HepG2 (cell line): ENCODE measurements at regions not wholly inside any gene's neighbourhood (a gene's known extent, or its start where the extent isn't known, plus 50 kb on each side); places are given as distances from the start of the nearest gene placed in this dataset.

Experiments used
- ARHGAP35 ChIP-seq: sonication (generic); formaldehyde crosslinking; IDR thresholded peaks from 2 replicates; pipeline ENCODE4 v1.9.0; 2022; ENCODE audit warnings: mild to moderate bottlenecking, inconsistent platforms, moderate library complexity, missing genetic modification reagents, borderline replicate concordance
- CREM ChIP-seq, 2 experiments: sonication (generic) in 1 of 2; formaldehyde crosslinking in 1 of 2; IDR thresholded peaks; 2 replicates each; pipeline versions ENCODE4 v1.4.0 to v1.6.1; 2016 to 2020; ENCODE audit warnings: antibody characterized with exemption in 1 of 2, mild to moderate bottlenecking in 1 of 2, missing genetic modification reagents in 1 of 2
- NFIC ChIP-seq: IDR thresholded peaks from 2 replicates; pipeline ENCODE4 v1.6.1; 2012; ENCODE audit warnings: mild to moderate bottlenecking, low read length, inconsistent platforms
- NR2F2 ChIP-seq: IDR thresholded peaks from 2 replicates; pipeline ENCODE4 v1.6.1; 2012; ENCODE audit warnings: low read depth, inconsistent platforms, borderline replicate concordance
- PRDM15 ChIP-seq: sonication (generic); formaldehyde crosslinking; IDR thresholded peaks from 2 replicates; pipeline ENCODE4 v1.4.0; 2020; ENCODE audit warnings: missing genetic modification reagents
- TCF12 ChIP-seq, 2 experiments: fragments of 450-650 bp in 1 of 2; sonication (generic) in 1 of 2; formaldehyde crosslinking in 1 of 2; IDR thresholded peaks; 2 replicates each; pipeline versions ENCODE4 v1.6.1 to v1.8.0; 2017 to 2022; ENCODE audit warnings: antibody characterized with exemption in 1 of 2, mild to moderate bottlenecking in 1 of 2, missing genetic modification reagents in 1 of 2, moderate library complexity in 1 of 2
- THAP9 ChIP-seq: sonication (generic); formaldehyde crosslinking; IDR thresholded peaks from 2 replicates; pipeline ENCODE4; 2020; ENCODE audit warnings: missing genetic modification reagents, mild to moderate bottlenecking, borderline replicate concordance
- ZNF101 ChIP-seq: sonication (generic); formaldehyde crosslinking; IDR thresholded peaks from 2 replicates; pipeline ENCODE4 v1.4.0; 2020; ENCODE audit warnings: mild to moderate bottlenecking, low read depth, missing genetic modification reagents, borderline replicate concordance
- ZNF383 ChIP-seq: sonication (generic); formaldehyde crosslinking; IDR thresholded peaks from 2 replicates; pipeline ENCODE4 v1.4.0; 2020; ENCODE audit warnings: missing genetic modification reagents, mild to moderate bottlenecking, borderline replicate concordance
- ZNF496 ChIP-seq: sonication (generic); formaldehyde crosslinking; IDR thresholded peaks from 2 replicates; pipeline ENCODE4 v1.8.1; 2023; ENCODE audit warnings: mild to moderate bottlenecking, moderate library complexity, missing genetic modification reagents; ENCODE audit not compliant: insufficient replicate concordance
- ZNF547 ChIP-seq: sonication (generic); formaldehyde crosslinking; IDR thresholded peaks from 2 replicates; pipeline ENCODE4 v1.5.1; 2020; ENCODE audit warnings: mild to moderate bottlenecking, missing genetic modification reagents
- ZNF570 ChIP-seq: sonication (generic); formaldehyde crosslinking; IDR thresholded peaks from 2 replicates; pipeline ENCODE4 v1.4.0; 2020; ENCODE audit warnings: mild to moderate bottlenecking, missing genetic modification reagents, borderline replicate concordance
- ZNF609 ChIP-seq: sonication (generic); formaldehyde crosslinking; IDR thresholded peaks from 2 replicates; pipeline ENCODE4 v1.4.0; 2020; ENCODE audit warnings: mild to moderate bottlenecking, missing genetic modification reagents, borderline replicate concordance
- ZNF768 ChIP-seq: sonication (generic); formaldehyde crosslinking; IDR thresholded peaks from 2 replicates; pipeline ENCODE4 v1.4.0; 2020; ENCODE audit warnings: missing genetic modification reagents
- ZNF841 ChIP-seq: sonication (generic); formaldehyde crosslinking; IDR thresholded peaks from 2 replicates; pipeline ENCODE4 v1.8.1; 2023; ENCODE audit warnings: missing genetic modification reagents, borderline replicate concordance
- TF ChIP-seq, protein P1 (sequence below): sonication (generic); formaldehyde crosslinking; IDR thresholded peaks from 2 replicates; pipeline ENCODE4 v1.5.1; 2020; ENCODE audit warnings: missing genetic modification reagents, mild to moderate bottlenecking, borderline replicate concordance

GRCh38 chr3:171967137-171967783 is 72.1 kb upstream of the FNDC3B start (continued):
- TF ChIP-seq CREM (IDR thresholded peaks at IDR 0.05) = peak; percentile 92
- TF ChIP-seq CREM (CRISPR knock-in tag; IDR thresholded peaks at IDR 0.05) = no peak
- TF ChIP-seq NR2F2 = peak; percentile 94
- no peak for TF ChIP-seq ZNF768 (CRISPR knock-in tag)
- no peak for TF ChIP-seq TCF12 (IDR thresholded peaks at IDR 0.05)
- 0 out of 2 replicates have a peak, but pooled peaks have one; percentile 51 for TF ChIP-seq TCF12 (CRISPR knock-in tag; IDR thresholded peaks at IDR 0.05)
- TF ChIP-seq ZNF609 (CRISPR knock-in tag) = peak; percentile 94
- TF ChIP-seq ARHGAP35 = no peak
- TF ChIP-seq, protein P1, sequence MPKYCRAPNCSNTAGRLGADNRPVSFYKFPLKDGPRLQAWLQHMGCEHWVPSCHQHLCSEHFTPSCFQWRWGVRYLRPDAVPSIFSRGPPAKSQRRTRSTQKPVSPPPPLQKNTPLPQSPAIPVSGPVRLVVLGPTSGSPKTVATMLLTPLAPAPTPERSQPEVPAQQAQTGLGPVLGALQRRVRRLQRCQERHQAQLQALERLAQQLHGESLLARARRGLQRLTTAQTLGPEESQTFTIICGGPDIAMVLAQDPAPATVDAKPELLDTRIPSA (CRISPR knock-in tag) = no peak
- no peak for TF ChIP-seq ZNF841 (CRISPR knock-in tag)
- TF ChIP-seq ZNF547 = peak; percentile 72; the same call in 1 of the 2 replicates
- no peak for TF ChIP-seq THAP9 (CRISPR knock-in tag)
- TF ChIP-seq ZNF101 = no peak
- peak; percentile 93 for TF ChIP-seq NFIC
- no peak for TF ChIP-seq PRDM15
- no peak for TF ChIP-seq ZNF496 (CRISPR knock-in tag)
- TF ChIP-seq ZNF383 (CRISPR knock-in tag) = no peak
- TF ChIP-seq ZNF570 (CRISPR knock-in tag) = no peak
